Epithelial cell of esophagus (primary cell): ENCODE measurements at regions not wholly inside any gene's neighbourhood (a gene's known extent, or its start where the extent isn't known, plus 50 kb on each side); places are given as distances from the start of the nearest gene placed in this dataset.
"Not testable (repeated sequence)": the region's sequence is repeated elsewhere in the genome, so short reads cannot be mapped to it uniquely, and the experiment has no call there.

Experiments used
- DNase-seq: peaks from one replicate; pipeline ENCODE4 v3.0.0; 2010; ENCODE audit warnings: low read depth
- H3K4me3 ChIP-seq: 2 replicates; pipeline ENCODE4 v1.5.1; 2011; ENCODE audit warnings: mild to moderate bottlenecking, low read length, control low read depth
- TF ChIP-seq, protein P1 (sequence below): IDR thresholded peaks from 2 replicates; pipeline ENCODE4 v1.5.1; 2011; ENCODE audit warnings: low read depth, mild to moderate bottlenecking, low read length, control low read depth, inconsistent platforms; ENCODE audit not compliant: insufficient read depth; ENCODE audit errors: missing control alignments

DNA sequence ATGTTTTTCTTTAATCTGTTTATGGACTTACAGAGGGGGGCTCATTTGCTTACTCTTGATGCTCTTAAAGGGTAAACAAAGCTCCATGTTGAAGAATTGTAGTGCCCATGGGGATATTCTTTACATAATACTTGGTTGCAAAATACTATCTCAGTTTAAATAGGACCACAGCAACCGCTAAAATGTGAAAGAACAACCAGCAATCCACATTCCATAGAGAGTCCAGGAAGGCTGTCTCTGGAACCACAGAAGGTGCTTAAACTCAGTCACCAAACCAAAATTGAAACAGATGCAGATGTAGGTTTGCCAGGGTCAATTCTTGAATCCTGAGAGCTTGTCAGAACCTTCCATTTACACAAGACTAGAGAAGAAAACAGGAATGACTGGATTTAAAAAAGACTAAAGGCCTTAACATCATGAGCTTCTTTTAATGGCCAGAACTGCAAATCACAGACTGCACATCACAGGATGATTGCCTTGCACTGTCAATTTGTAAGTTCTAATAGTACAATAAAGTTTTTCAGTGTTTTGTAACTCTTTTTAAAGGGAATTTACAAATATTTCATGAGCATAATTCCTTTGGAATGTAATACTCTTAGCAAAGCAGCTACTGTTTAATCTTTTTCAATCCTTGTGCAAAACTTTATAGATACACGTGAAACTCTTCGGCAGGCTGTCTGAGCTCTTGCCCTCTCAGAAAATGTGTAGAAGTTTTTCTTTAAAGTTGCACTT, 661.6 kb downstream of the SI start:
- no peak for DNase-seq
- TF ChIP-seq, protein P1, sequence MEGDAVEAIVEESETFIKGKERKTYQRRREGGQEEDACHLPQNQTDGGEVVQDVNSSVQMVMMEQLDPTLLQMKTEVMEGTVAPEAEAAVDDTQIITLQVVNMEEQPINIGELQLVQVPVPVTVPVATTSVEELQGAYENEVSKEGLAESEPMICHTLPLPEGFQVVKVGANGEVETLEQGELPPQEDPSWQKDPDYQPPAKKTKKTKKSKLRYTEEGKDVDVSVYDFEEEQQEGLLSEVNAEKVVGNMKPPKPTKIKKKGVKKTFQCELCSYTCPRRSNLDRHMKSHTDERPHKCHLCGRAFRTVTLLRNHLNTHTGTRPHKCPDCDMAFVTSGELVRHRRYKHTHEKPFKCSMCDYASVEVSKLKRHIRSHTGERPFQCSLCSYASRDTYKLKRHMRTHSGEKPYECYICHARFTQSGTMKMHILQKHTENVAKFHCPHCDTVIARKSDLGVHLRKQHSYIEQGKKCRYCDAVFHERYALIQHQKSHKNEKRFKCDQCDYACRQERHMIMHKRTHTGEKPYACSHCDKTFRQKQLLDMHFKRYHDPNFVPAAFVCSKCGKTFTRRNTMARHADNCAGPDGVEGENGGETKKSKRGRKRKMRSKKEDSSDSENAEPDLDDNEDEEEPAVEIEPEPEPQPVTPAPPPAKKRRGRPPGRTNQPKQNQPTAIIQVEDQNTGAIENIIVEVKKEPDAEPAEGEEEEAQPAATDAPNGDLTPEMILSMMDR = no peak
- H3K4me3 ChIP-seq = no peak overlapping the region

DNA sequence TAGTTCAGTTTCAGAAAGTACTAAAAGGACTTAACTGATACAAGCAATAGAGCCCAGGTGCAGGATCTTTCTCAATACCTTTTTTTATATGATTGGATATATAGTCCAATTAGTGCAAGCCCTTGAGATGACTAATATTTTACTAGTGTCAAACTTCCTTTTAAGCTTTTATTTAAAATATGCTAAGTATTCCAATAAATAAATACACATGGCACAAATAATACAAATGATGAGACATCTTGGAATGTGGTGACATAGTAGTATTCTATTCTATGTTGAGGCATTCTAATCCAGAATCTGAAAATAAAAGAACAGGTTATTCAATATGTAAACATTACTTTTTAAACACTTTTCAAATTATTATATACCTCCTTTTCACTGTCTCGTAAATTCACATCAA, 670.0 kb downstream of the SI start:
- TF ChIP-seq, protein P1 = no peak

GRCh38 chr3:164407111-164407510, 671.2 kb downstream of the SI start:
- TF ChIP-seq, protein P1 = no peak
- DNase-seq = no peak
- no peak overlapping the region for H3K4me3 ChIP-seq

More for the DNA sequence above, 670.0 kb downstream of the SI start:
- no peak for DNase-seq
- H3K4me3 ChIP-seq = no peak overlapping the region

DNA sequence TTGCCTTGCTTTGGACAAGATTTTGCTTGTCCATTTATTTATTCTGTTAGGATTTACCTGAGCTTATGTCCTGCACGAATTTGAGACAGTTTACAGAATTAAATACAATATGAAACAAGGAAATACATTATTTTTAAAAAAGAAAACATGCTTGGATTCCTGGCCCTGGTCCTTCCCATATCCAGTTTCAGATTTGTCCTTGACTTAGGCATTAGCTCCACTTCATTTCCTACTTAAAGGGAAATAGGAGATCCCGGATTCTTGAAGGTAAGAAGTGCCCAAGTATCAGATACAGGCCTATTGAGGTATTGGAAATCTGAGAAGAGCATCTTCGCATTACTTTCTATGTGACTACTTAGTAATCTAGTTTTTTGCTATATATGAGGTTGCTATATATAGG, 672.0 kb downstream of the SI start:
- TF ChIP-seq, protein P1 = no peak
- DNase-seq = no peak
- H3K4me3 ChIP-seq = no peak overlapping the region

DNA sequence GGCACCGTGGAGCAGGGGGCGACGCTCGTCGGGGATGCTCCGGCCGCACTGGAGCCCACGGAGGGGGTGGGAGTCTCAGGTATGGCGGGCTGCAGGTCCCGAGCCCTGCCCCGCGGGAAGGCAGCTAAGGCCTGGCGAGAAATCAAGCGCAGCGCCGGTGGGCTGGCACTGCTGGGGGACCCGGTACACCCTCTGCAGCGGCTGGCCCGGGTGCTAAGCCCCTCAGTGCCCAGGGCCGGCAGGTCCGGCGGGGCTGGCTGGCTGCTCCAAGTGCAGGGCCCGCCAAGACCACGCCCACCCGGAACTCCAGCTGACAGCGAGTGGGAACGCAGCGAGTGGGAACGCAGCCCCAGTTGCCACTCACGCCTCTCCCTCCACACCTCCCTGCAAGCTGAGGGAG, 676.4 kb downstream of the SI start:
- no peak for DNase-seq
- TF ChIP-seq, protein P1 = no peak
- H3K4me3 ChIP-seq = no peak overlapping the region

DNA sequence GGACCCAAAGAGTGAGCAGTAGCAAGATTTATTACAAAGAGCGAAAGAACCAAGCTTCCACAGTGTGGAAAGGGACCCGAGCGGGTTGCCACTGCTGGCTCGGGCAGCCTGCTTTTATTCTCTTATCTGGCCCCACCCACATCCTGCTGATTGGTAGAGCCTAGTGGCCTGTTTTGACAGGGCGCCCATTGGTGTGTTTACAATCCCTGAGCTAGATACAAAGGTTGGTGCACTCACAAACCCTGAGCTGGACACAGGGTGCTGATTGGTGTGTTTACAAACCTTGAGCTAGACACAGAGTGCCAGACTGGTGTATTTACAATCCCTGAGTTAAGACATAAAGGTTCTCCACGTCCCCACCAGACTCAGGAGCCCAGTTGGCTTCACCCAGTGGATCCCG, 676.9 kb downstream of the SI start:
- H3K4me3 ChIP-seq, DNase-seq: not testable (repeated sequence)

- TF ChIP-seq, protein P1 = no peak
- no peak for DNase-seq
- no peak overlapping the region for H3K4me3 ChIP-seq
Observed at GRCh38 chr3:164397462-164397861, 680.8 kb downstream of the SI start.

GRCh38 chr3:164393171-164393570, 685.1 kb downstream of the SI start:
- no peak overlapping the region for H3K4me3 ChIP-seq
- TF ChIP-seq, protein P1 = no peak
- no peak for DNase-seq
